ENCODE measurements at regions not wholly inside any gene's neighbourhood (a gene's known extent, or its start where the extent isn't known, plus 50 kb on each side); places are given as distances from the start of the nearest gene placed in this dataset.

GRCh38 chr1:64327119-64327518 lies 123.7 kb downstream of the UBE2U start:
- Histone ChIP-seq H3K4me3 (ENCODE audit: low read length, poor library complexity, severe bottlenecking) (no peak overlapping the region), H2AFZ (ENCODE audit: low read length) (no peak overlapping the region), H3K36me3 (ENCODE audit: insufficient read depth, low read length) (no peaks in the 10 kb centered on the region), H3K4me1 (ENCODE audit: insufficient read depth, low read length, poor library complexity, severe bottlenecking) (no peaks in the 10 kb centered on the region), H3K9ac (ENCODE audit: low read depth, low read length, poor library complexity, severe bottlenecking) (no peak overlapping the region), H3K4me2 (ENCODE audit: low read depth, low read length, poor library complexity, severe bottlenecking) (no peak overlapping the region), H3K9me2 (replicated peaks; ENCODE audit: low read depth, low read length) (no peaks in the 10 kb centered on the region), H3K27me3 (ENCODE audit: insufficient read depth, low read length, poor library complexity, severe bottlenecking) (no peaks in the 10 kb centered on the region), H3K79me2 (ENCODE audit: insufficient read depth, low read length) (no peaks in the 10 kb centered on the region), H4K20me1 (ENCODE audit: insufficient read depth, low read length, poor library complexity, severe bottlenecking) (no peaks in the 10 kb centered on the region), H3K9me3 (ENCODE audit: insufficient read depth, low read depth, low read length) (no peaks in the 10 kb centered on the region), H3F3A (ENCODE audit: low read depth) (no peaks in the 10 kb centered on the region)
- no peak for TF ChIP-seq EZH2phosphoT487 (IDR thresholded peaks at IDR 0.05; ENCODE audit: borderline replicate concordance)
- no peak for TF ChIP-seq CTCF (conservative IDR thresholded peaks at IDR 0.05; ENCODE audit: low read length)

- Histone ChIP-seq H3K27me3 (ENCODE audit: insufficient read depth, low read length, poor library complexity, severe bottlenecking) (no peaks in the 10 kb centered on the region), H3K4me2 (ENCODE audit: low read depth, low read length, poor library complexity, severe bottlenecking) (no peak overlapping the region), H2AFZ (ENCODE audit: low read length) (no peak overlapping the region), H3F3A (ENCODE audit: low read depth) (no peaks in the 10 kb centered on the region), H3K4me3 (ENCODE audit: low read length, poor library complexity, severe bottlenecking) (no peak overlapping the region), H3K9me2 (replicated peaks; ENCODE audit: low read depth, low read length) (no peaks in the 10 kb centered on the region), H3K4me1 (ENCODE audit: insufficient read depth, low read length, poor library complexity, severe bottlenecking) (no peaks in the 10 kb centered on the region), H3K36me3 (ENCODE audit: insufficient read depth, low read length) (no peaks in the 10 kb centered on the region), H4K20me1 (ENCODE audit: insufficient read depth, low read length, poor library complexity, severe bottlenecking) (no peaks in the 10 kb centered on the region), H3K9ac (ENCODE audit: low read depth, low read length, poor library complexity, severe bottlenecking) (no peak overlapping the region), H3K79me2 (ENCODE audit: insufficient read depth, low read length) (no peaks in the 10 kb centered on the region), H3K9me3 (ENCODE audit: insufficient read depth, low read depth, low read length) (no peaks in the 10 kb centered on the region)
- TF ChIP-seq EZH2phosphoT487 (IDR thresholded peaks at IDR 0.05; ENCODE audit: borderline replicate concordance): no peak
- no peak for TF ChIP-seq CTCF (conservative IDR thresholded peaks at IDR 0.05; ENCODE audit: low read length)
Observed at GRCh38 chr1:64328193-64328592, 124.8 kb downstream of the UBE2U start.

- Histone ChIP-seq H4K20me1 (ENCODE audit: insufficient read depth, low read length, poor library complexity, severe bottlenecking) (no peaks in the 10 kb centered on the region), H3K36me3 (ENCODE audit: insufficient read depth, low read length) (no peaks in the 10 kb centered on the region), H3K79me2 (ENCODE audit: insufficient read depth, low read length) (no peaks in the 10 kb centered on the region), H3K9me2 (replicated peaks; ENCODE audit: low read depth, low read length) (no peaks in the 10 kb centered on the region), H3K27me3 (ENCODE audit: insufficient read depth, low read length, poor library complexity, severe bottlenecking) (no peaks in the 10 kb centered on the region), H3K4me2 (ENCODE audit: low read depth, low read length, poor library complexity, severe bottlenecking) (no peak overlapping the region), H3K4me3 (ENCODE audit: low read length, poor library complexity, severe bottlenecking) (no peak overlapping the region), H3F3A (ENCODE audit: low read depth) (no peaks in the 10 kb centered on the region), H3K9ac (ENCODE audit: low read depth, low read length, poor library complexity, severe bottlenecking) (no peak overlapping the region), H3K4me1 (ENCODE audit: insufficient read depth, low read length, poor library complexity, severe bottlenecking) (no peaks in the 10 kb centered on the region), H2AFZ (ENCODE audit: low read length) (no peak overlapping the region), H3K9me3 (ENCODE audit: insufficient read depth, low read depth, low read length) (no peaks in the 10 kb centered on the region)
- TF ChIP-seq EZH2phosphoT487 (IDR thresholded peaks at IDR 0.05; ENCODE audit: borderline replicate concordance) (no peak), CTCF (conservative IDR thresholded peaks at IDR 0.05; ENCODE audit: low read length) (no peak)
Observed at GRCh38 chr1:64330839-64331238, 127.4 kb downstream of the UBE2U start.
